COR-L47 (cell line): ENCODE measurements at regions not wholly inside any gene's neighbourhood (a gene's known extent, or its start where the extent isn't known, plus 50 kb on each side); places are given as distances from the start of the nearest gene placed in this dataset.

ENCODE experiments used
- DNase-seq: peaks from one replicate; lab custom pipeline; 2025; lab: John Stamatoyannopoulos, UW

DNA sequence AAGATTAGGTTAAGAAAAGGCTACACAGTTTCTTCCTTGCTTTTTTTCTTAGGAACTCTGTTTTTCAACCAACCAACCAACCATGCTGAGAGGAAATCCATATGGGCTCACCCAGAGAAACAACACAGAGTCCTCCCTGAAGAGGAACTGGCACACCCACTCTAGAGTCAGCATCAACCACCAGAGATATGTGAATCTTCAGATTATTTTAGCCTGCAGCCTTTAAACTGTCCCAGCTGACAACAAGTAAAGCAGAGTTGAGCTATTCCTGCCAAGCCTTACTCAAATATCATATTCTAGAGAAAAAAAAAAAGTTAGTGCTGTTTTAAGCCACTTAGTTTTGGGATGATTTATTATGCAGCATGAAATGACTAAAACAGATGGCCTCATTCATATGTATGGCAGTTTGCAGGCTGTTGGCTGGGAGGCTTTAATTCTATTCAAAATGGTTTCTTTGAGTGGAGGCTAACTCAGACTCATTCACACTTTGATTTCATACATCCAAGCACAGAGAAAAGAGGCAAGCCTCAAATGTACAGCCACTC is 1637.7 kb upstream of the LRRTM1 start:
- no peak for DNase-seq

GRCh38 chr2:81940266-81940955 is 1635.9 kb upstream of the LRRTM1 start:
- no peak for DNase-seq

- DNase-seq: no peak
Observed at GRCh38 chr2:81937944-81938343, 1633.4 kb upstream of the LRRTM1 start.

DNA sequence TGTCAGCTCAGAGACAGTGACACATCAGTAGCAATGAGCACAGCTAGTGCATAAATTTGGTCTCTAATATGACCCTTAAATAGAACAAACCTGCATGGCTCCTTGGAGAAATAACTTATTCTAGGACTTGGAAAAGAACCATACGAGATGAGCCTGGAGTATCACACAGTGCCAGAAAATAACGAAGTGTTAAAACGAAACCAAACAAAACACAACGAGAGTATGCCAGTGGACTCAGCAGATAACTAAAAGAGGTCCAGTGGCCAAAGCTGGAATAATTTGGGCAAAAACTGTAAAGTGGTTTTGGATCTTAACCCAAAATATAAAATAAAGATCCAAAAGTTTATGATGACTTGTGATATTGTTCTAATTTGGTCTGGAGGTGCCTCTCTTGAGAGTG is 1599.0 kb upstream of the LRRTM1 start:
- no peak for DNase-seq

GRCh38 chr2:81901017-81901416 is 1596.5 kb upstream of the LRRTM1 start:
- no peak for DNase-seq

GRCh38 chr2:81895620-81896250 is 1591.2 kb upstream of the LRRTM1 start:
- DNase-seq: no peak

DNA sequence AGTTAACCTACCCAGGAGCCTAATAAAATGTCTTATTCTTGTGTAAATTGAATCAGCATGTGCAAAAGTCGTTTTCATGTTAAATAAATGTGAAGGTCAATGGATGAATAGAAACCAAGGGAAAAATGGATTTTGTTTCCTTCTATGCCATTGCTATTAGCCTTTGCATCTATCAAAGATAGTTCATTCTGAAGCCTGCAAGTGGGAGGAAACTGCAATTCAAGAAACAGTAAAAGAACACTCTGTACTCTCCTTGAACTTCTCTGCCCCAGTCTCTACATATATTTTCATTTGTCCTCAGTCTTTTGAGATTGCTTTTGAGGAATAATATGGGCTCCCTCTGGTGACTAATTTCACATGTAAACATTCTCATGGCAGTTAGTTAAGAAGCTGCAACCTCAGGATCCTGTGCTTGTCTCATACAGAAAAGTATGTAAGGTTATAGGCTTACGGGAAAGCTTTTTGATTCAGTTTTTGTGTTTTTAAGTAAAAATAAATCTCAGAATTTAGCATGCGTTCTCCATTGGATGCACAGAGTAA is 1590.0 kb upstream of the LRRTM1 start:
- DNase-seq: no peak

GRCh38 chr2:81876624-81877023 is 1572.1 kb upstream of the LRRTM1 start:
- no peak for DNase-seq

DNA sequence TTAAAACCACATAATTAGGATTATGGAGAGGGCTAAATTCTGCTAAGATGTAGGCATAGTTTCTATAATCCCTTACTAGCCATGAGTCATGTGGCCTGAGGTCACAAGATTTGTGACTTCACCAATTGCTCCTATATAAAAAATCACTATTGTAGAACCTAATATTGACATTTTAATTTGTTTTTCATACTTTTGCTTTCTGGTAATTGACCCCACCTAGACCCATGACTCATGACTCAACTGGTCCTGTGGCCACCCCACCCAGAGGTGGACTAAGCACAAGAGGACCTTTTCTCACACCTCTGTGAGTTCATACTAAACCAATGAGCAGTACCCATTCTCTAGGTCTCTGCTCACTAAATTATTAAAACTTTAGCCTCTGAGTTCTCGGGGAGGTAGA is 1567.5 kb upstream of the LRRTM1 start:
- DNase-seq: no peak

- no peak for DNase-seq
Observed at GRCh38 chr2:81870119-81870518, 1565.6 kb upstream of the LRRTM1 start.

DNA sequence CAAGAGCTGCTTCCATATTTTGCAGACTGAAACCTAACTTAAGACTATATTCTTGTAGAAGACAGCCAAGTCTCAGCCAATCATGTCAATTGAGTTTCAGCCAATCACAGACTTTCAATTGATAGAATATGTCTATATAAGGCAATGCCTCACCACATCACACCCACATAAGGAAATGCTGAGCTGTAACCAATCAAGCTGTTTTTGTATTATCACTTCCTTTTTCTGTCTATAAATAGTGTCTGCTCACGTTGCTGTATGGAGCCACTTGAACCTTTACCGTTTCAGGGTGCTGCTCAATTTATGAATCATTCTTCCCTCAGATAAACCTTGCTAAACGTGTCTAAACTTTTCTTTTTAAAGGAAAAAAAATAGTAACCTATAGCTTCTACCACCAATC is 1554.4 kb upstream of the LRRTM1 start:
- DNase-seq: no peak

DNA sequence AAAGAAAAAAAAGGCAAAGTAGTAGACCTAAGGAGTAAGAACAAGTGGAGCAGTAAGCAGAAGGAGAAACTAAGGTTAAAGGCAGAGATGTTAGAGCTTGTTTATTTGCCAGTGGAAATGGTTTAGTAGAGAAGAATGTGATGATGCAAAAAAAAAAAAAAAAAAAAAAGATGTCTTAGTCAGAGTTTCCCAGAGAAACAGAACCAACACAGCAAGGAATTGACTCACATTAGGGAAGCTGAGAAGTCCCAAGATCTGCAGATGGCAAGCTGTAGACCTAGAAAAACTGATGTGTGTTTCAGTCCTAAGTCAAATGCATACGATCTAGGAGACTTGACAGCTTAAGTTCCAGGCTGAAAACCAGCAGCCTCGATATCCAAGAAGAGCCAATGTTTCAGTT is 1548.8 kb upstream of the LRRTM1 start:
- DNase-seq: no peak

GRCh38 chr2:81852651-81853050 is 1548.1 kb upstream of the LRRTM1 start:
- DNase-seq: no peak

- no peak for DNase-seq
Observed at GRCh38 chr2:81839780-81840179, 1535.2 kb upstream of the LRRTM1 start.

GRCh38 chr2:81835321-81836000 is 1530.9 kb upstream of the LRRTM1 start:
- DNase-seq: no peak

GRCh38 chr2:81786811-81787210 is 1482.3 kb upstream of the LRRTM1 start:
- DNase-seq: no peak

DNA sequence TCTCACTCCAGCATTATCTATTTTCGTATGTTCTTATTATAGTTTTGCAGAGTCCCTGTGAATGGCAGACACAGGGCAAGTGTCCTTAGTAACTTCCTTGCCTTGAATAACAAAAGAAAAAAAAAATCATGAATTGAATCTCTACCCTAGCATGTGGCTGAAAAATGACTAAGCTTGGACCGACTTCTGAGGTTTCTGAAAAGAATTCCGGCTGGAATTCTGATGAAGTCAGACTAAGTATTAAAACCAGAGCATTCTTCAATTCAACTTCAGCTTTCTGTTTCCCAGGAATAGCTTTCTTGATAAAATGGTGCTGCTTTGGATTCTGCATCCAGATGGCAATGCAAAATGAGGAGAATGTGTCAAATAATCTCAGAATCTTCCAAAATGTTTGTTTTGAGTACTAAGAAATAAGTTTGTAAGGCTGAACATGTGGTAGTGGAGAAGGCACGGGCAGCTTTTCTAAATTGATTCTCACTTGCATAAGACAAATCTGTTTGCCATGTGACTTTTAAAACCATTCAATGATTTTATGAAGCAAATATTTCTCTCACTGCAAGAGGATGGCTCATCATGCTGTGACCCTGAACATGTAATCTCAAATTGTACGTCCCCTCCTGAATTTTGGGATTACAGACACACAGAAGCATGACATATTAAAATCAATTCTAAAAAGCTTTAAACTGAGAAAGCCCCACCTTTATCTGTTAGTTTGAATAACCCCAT is 1462.8 kb upstream of the LRRTM1 start:
- DNase-seq: no peak

GRCh38 chr2:81747481-81748070 is 1443.0 kb upstream of the LRRTM1 start:
- DNase-seq: no peak

DNA sequence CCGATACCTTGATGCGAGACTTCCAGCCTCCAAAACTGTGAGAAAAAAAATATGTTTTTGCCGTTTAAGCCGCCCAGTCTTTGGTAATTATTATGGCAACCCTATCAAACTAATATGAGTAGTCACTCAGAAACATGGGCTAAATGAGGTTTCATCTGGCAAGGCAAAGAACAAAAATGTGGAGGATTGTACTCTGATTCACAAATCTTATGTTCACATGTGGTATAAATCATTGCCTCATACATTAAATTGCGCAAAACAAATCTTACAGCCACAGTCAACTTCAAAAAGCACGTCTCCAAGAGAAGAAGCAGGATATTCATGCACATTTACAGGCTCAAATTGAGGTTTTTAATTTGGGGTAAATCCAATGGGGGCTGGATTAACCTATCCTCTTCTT is 1435.4 kb upstream of the LRRTM1 start:
- DNase-seq: no peak

GRCh38 chr2:81734981-81735380 is 1430.4 kb upstream of the LRRTM1 start:
- DNase-seq: no peak

DNA sequence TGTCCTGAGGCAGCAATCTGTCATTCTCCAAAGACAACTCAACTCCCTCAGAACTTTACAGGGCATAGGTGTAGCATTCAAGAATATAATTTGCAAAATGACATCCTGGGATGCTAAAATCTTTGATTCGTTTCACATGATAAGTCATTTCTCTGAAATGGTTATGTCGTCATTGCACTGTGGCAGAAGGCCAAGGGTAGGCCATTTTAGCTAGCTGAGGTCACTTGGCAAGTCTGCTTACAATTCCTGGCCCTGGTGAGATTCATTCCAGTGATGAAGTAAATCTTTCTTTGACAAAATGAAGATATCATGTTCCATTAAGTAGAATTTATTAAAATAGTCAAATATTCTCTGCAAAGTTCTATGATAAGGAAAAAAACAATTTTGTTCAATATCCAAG is 1410.3 kb upstream of the LRRTM1 start:
- no peak for DNase-seq

DNA sequence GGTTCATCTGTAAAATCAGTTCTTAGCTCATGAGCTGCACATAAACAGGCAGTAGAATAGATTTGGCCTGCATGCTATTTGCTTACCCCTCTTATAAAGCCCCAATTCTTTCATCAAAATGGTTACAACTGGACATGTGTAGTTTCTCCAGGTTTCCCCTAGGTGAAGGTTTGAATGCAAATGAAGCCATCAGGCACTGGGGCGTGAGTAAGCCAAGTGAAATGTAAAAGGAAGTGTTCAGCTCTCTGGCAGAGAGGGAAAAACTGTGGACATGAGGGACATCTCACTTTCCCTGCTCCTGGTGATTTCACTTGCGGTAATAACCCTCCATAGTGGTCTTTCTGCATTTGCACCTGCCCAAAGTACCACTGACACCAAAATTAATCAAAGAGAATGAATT is 1402.3 kb upstream of the LRRTM1 start:
- no peak for DNase-seq
